DND-41 (cell line): ENCODE measurements at regions not wholly inside any gene's neighbourhood (a gene's known extent, or its start where the extent isn't known, plus 50 kb on each side); places are given as distances from the start of the nearest gene placed in this dataset.

Experiments
- ATAC-seq: fragments of 200-7000 bp; cut with Tn5 transposase; 3 replicates; pipeline ENCODE4 v1.9.1; 2021; ENCODE audit warnings: low read depth; ENCODE audit not compliant: insufficient read depth
- DNase-seq: peaks from one replicate; pipeline ENCODE4 v3.0.0-alpha.2; 2020
- H2AFZ ChIP-seq: 2 replicates; pipeline ENCODE4 v1.6.0; 2012; ENCODE audit warnings: low read depth, low read length
- H3K27ac ChIP-seq: 2 replicates; pipeline ENCODE4 v1.5.1; 2012; ENCODE audit warnings: low read length, inconsistent platforms
- H3K27me3 ChIP-seq: fragments of 200-600 bp; sonication (generic); 2 replicates; pipeline ENCODE4 v1.6.0; 2012; ENCODE audit warnings: low read length, mild to moderate bottlenecking, inconsistent platforms; ENCODE audit not compliant: insufficient read depth, poor library complexity
- H3K36me3 ChIP-seq: 2 replicates; pipeline ENCODE4 v1.5.1; 2012; ENCODE audit warnings: low read length, inconsistent platforms; ENCODE audit not compliant: insufficient read depth
- H3K4me1 ChIP-seq: 2 replicates; pipeline ENCODE4 v1.5.1; 2012; ENCODE audit warnings: mild to moderate bottlenecking, low read length; ENCODE audit not compliant: insufficient read depth
- H3K4me2 ChIP-seq: 2 replicates; pipeline ENCODE4 v1.6.0; 2012; ENCODE audit warnings: mild to moderate bottlenecking, moderate library complexity, low read length, inconsistent platforms; ENCODE audit not compliant: insufficient read depth
- H3K4me3 ChIP-seq, 2 experiments: fragments of 200-600 bp in 1 of 2; shearing (Covaris generic) in 1 of 2; 2 replicates each; pipeline ENCODE4 v1.5.1; 2012 to 2016; ENCODE audit warnings: inconsistent platforms in 2 of 2, low read length in 2 of 2, mild to moderate bottlenecking in 2 of 2, low read depth in 1 of 2, moderate library complexity in 1 of 2
- H3K79me2 ChIP-seq: 2 replicates; pipeline ENCODE4 v1.6.0; 2012; ENCODE audit warnings: low read length, inconsistent platforms; ENCODE audit not compliant: insufficient read depth
- H3K9ac ChIP-seq: 2 replicates; pipeline ENCODE4 v1.6.0; 2012; ENCODE audit warnings: low read depth, mild to moderate bottlenecking, inconsistent platforms, low read length, moderate library complexity
- H3K9me3 ChIP-seq: 2 replicates; pipeline ENCODE4 v1.5.1; 2012; ENCODE audit warnings: low read length, moderate library complexity, mild to moderate bottlenecking, inconsistent platforms; ENCODE audit not compliant: insufficient read depth, severe bottlenecking
- H4K20me1 ChIP-seq: 2 replicates; pipeline ENCODE4 v1.6.0; 2012; ENCODE audit warnings: low read length; ENCODE audit not compliant: insufficient read depth
- CTCF ChIP-seq: IDR thresholded peaks from 2 replicates; pipeline ENCODE4 v1.5.1; 2012; ENCODE audit warnings: borderline replicate concordance, low read length, moderate library complexity, mild to moderate bottlenecking; ENCODE audit not compliant: poor library complexity, severe bottlenecking; ENCODE audit errors: extremely low read depth
- EZH2 ChIP-seq: IDR thresholded peaks from 3 replicates; pipeline ENCODE4 v1.6.1; 2012; ENCODE audit warnings: borderline replicate concordance, low read depth, mild to moderate bottlenecking, moderate library complexity, low read length, inconsistent platforms; ENCODE audit not compliant: severe bottlenecking

GRCh38 chr2:8575834-8576423 lies 105.9 kb upstream of the ID2 start:
- Histone ChIP-seq H4K20me1 (peaks cover 3% of the 10 kb centered on the region; the same call in 1 of the 2 replicates), H3K4me1 (peaks cover 65% of the 10 kb centered on the region), H3K79me2 (no peaks in the 10 kb centered on the region), H3K9me3 (no peaks in the 10 kb centered on the region), H3K4me2 (peak overlapping the region; percentile 60), H3K27ac (no peak overlapping the region; the same call in 1 of the 2 replicates), H3K27me3 (no peaks in the 10 kb centered on the region), H3K9ac (no peak overlapping the region), H2AFZ (no peak overlapping the region), H3K36me3 (no peaks in the 10 kb centered on the region), H3K4me3 (no peak overlapping the region)
- ATAC-seq (no peak), DNase-seq (no peak)
- TF ChIP-seq EZH2 (no peak), CTCF (no peak)

- Histone ChIP-seq H3K4me1 (peaks cover 61% of the 10 kb centered on the region), H3K9me3 (no peaks in the 10 kb centered on the region), H3K27ac (no peak overlapping the region), H3K9ac (no peak overlapping the region), H3K4me3 (no peak overlapping the region), H2AFZ (no peak overlapping the region), H4K20me1 (peaks cover 3% of the 10 kb centered on the region; the same call in 1 of the 2 replicates), H3K36me3 (no peaks in the 10 kb centered on the region), H3K79me2 (no peaks in the 10 kb centered on the region), H3K4me2 (no peak overlapping the region), H3K27me3 (no peaks in the 10 kb centered on the region)
- no peak for DNase-seq
- ATAC-seq, result no peak
- no peak for TF ChIP-seq CTCF
- TF ChIP-seq EZH2, result no peak
Observed at GRCh38 chr2:8576525-8577167, 105.2 kb upstream of the ID2 start.

- DNase-seq, result no peak
- no peak for ATAC-seq
- H3K9ac ChIP-seq, result no peak overlapping the region
- no peaks in the 10 kb centered on the region for H3K36me3 ChIP-seq
- no peak for TF ChIP-seq EZH2
- TF ChIP-seq CTCF, result no peak
- peaks cover 3% of the 10 kb centered on the region; the same call in 1 of the 2 replicates for H4K20me1 ChIP-seq
- no peaks in the 10 kb centered on the region for H3K9me3 ChIP-seq
- H3K27ac ChIP-seq, result no peak overlapping the region
- H3K27me3 ChIP-seq, result no peaks in the 10 kb centered on the region
- H3K4me1 ChIP-seq, result peaks cover 52% of the 10 kb centered on the region
- no peak overlapping the region for H3K4me3 ChIP-seq
- no peak overlapping the region for H2AFZ ChIP-seq
- no peak overlapping the region for H3K4me2 ChIP-seq
- no peaks in the 10 kb centered on the region for H3K79me2 ChIP-seq
Observed at GRCh38 chr2:8577573-8577972, 104.3 kb upstream of the ID2 start.
